ENCODE measurements at regions not wholly inside any gene's neighbourhood (a gene's known extent, or its start where the extent isn't known, plus 50 kb on each side); places are given as distances from the start of the nearest gene placed in this dataset.

- DNase-seq: no peak
These were observed 340.5 kb upstream of the ANO3 start for GRCh38 chr11:25991476-25991875.

GRCh38 chr11:25992294-25992693, 339.6 kb upstream of the ANO3 start:
- DNase-seq: no peak

GRCh38 chr11:25993016-25993415, 338.9 kb upstream of the ANO3 start:
- no peak for DNase-seq

GRCh38 chr11:26011474-26011873, 320.5 kb upstream of the ANO3 start:
- no peak for DNase-seq

GRCh38 chr11:26014456-26015115, 317.3 kb upstream of the ANO3 start:
- DNase-seq: no peak

GRCh38 chr11:26017322-26017860, 314.5 kb upstream of the ANO3 start:
- DNase-seq: no peak

- no peak for DNase-seq
These were observed 314.0 kb upstream of the ANO3 start for GRCh38 chr11:26017903-26018302.

GRCh38 chr11:26018336-26018735, 313.6 kb upstream of the ANO3 start:
- no peak for DNase-seq

GRCh38 chr11:26019386-26019785, 312.5 kb upstream of the ANO3 start:
- DNase-seq: no peak

GRCh38 chr11:26021017-26021416, 310.9 kb upstream of the ANO3 start:
- no peak for DNase-seq

GRCh38 chr11:26023057-26023456, 308.9 kb upstream of the ANO3 start:
- DNase-seq: no peak

GRCh38 chr11:26025676-26026075, 306.3 kb upstream of the ANO3 start:
- no peak for DNase-seq

- DNase-seq: no peak
These were observed 305.9 kb upstream of the ANO3 start for GRCh38 chr11:26026078-26026477.

GRCh38 chr11:26027887-26028286, 304.0 kb upstream of the ANO3 start:
- no peak for DNase-seq

- DNase-seq: no peak
These were observed 303.5 kb upstream of the ANO3 start for GRCh38 chr11:26028393-26028911.

GRCh38 chr11:26030399-26030798, 301.5 kb upstream of the ANO3 start:
- no peak for DNase-seq

- no peak for DNase-seq
These were observed 299.7 kb upstream of the ANO3 start for GRCh38 chr11:26032241-26032640.

GRCh38 chr11:26035696-26036095, 296.2 kb upstream of the ANO3 start:
- no peak for DNase-seq

- DNase-seq: no peak
These were observed 294.2 kb upstream of the ANO3 start for GRCh38 chr11:26037716-26038115.

- DNase-seq: no peak
These were observed 291.6 kb upstream of the ANO3 start for GRCh38 chr11:26040339-26040738.

GRCh38 chr11:26042113-26042512, 289.8 kb upstream of the ANO3 start:
- no peak for DNase-seq

GRCh38 chr11:26043665-26044064, 288.3 kb upstream of the ANO3 start:
- DNase-seq: no peak

GRCh38 chr11:26044389-26044788, 287.5 kb upstream of the ANO3 start:
- no peak for DNase-seq

- no peak for DNase-seq
These were observed 286.8 kb upstream of the ANO3 start for GRCh38 chr11:26045082-26045481.

- no peak for DNase-seq
These were observed 283.7 kb upstream of the ANO3 start for GRCh38 chr11:26048271-26048670.
